ENCODE measurements at regions not wholly inside any gene's neighbourhood (a gene's known extent, or its start where the extent isn't known, plus 50 kb on each side); places are given as distances from the start of the nearest gene placed in this dataset.
"Not testable (repeated sequence)": the region's sequence is repeated elsewhere in the genome, so short reads cannot be mapped to it uniquely, and the experiment has no call there.

DNA sequence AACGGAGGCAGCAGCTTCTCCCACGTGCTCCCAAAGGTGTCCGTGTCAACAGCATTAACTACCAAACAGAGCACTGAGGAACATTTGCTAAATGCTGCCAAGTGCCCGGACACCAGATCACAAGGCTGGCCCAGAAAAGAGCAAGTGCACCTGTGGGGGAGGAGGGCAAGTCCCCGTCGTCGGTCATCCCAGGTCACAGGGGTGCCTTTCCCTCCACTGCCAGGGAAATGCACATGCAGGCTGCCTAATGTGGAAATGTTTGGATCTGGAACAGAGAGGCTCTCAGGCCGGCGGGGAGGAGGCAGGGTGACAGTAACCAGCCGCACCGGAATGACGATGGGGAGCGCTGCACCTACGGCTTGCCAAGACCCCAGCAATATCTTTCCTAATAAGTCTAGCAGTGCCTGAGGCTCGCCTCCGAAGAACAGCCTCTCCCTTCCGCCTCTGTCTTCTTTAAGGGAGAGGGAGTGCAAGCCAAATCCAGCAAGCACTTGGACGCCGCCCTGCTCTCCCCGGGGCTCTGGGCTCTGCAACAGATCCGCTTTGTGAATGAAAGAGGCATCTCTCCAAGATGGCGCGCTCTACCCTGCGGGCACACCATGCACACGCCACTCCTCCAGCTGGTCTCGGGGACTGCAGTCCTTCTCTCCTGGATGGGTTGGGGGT lies 206.3 kb upstream of the IRF2BP2 start:
- DNase-seq (ENCODE audit: low spot score in 2 of 2) = peak; percentile 79 to 96
- H3K27me3 ChIP-seq; H3K4me1 ChIP-seq; H3K36me3 ChIP-seq; H3K9me3 ChIP-seq; intact Hi-C loops (cut with DNase I; ENCODE audit: low total_unique reads): not testable (repeated sequence)
- peak in 2 of 3 donors; percentile 34 to 39 for TF ChIP-seq POLR2AphosphoS5 (IDR thresholded peaks at IDR 0.05)
- H3K27ac ChIP-seq = peak overlapping the region; percentile 83 to 88
- peak overlapping the region in 1 of 3 donors; percentile 22 for H3K4me3 ChIP-seq

DNA sequence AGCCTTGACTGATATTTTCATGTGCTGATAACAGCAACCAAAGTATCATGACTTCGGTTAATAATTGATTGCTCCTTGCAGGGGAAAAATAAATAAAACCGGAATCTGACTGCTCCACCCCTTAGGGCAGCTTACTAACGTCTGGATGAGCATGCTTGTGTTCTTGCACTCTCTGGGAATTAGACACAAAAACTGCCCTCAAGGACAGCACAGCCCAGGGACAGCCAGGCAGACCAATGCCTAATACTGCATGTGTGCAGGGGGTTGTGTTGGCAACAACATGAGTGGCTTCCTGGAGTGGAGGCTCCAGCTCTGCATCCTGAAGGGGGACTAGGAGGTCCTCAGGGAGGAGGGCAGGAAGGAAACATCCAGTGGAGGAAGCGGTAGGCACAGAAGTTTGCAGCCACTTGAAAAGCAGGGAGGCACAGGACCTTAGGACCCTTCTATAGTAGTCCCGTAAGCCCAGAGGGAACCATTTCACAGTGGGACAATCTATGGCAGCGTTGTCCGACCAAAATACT lies 205.4 kb upstream of the IRF2BP2 start:
- H3K9me3 ChIP-seq; H3K27ac ChIP-seq; H3K4me1 ChIP-seq; H3K27me3 ChIP-seq; H3K4me3 ChIP-seq; DNase-seq (ENCODE audit: low spot score in 2 of 2); intact Hi-C loops (cut with DNase I; ENCODE audit: low total_unique reads); H3K36me3 ChIP-seq: not testable (repeated sequence)

DNA sequence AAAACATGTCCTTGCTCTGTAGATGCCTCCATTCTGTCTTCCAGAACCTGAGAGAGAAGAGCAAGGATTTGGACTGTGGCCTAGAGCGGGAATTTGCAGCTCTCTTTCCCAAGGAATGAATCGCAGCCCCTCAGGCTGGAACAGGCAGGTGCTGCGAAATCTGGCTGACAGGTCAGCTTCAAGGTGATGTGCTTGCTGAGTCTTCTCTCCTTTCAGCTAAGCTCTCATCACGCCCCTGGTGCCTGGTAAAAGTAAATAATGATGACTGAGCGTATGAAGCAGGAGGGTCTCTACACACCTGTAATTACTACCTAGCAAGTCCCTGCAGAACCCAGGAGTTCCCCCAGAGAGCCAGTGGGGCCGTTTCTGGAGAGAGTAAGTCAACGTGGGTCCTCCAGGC lies 204.3 kb upstream of the IRF2BP2 start:
- not testable (repeated sequence) for H3K36me3 ChIP-seq, H3K27ac ChIP-seq

DNA sequence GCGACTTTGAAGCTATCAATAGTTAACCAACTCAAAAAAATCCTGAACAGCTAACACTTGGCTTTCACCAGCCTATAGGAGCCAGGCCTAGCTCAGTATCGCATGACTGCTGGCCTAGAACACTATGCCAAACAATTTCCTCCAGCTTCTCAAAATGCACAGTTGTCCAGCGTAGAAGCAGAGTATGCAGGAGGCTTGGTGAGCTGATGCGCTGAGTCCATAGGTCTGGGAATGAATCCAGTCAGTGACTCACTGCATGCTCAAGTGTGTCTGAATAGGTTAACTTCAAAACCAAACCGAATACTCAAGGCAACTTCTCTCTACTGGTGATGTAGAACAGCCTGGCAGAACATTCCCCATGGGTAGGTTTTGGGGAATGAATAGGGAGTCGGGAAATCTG lies 201.8 kb upstream of the IRF2BP2 start:
- H3K27ac ChIP-seq; intact Hi-C loops (cut with DNase I; ENCODE audit: low total_unique reads); DNase-seq (ENCODE audit: low spot score in 2 of 2): not testable (repeated sequence)

More for the DNA sequence above, 204.3 kb upstream of the IRF2BP2 start:
- intact Hi-C loops (cut with DNase I; ENCODE audit: low total_unique reads); H3K4me3 ChIP-seq; H3K27me3 ChIP-seq; DNase-seq (ENCODE audit: low spot score in 2 of 2); H3K4me1 ChIP-seq; H3K9me3 ChIP-seq: not testable (repeated sequence)

DNA sequence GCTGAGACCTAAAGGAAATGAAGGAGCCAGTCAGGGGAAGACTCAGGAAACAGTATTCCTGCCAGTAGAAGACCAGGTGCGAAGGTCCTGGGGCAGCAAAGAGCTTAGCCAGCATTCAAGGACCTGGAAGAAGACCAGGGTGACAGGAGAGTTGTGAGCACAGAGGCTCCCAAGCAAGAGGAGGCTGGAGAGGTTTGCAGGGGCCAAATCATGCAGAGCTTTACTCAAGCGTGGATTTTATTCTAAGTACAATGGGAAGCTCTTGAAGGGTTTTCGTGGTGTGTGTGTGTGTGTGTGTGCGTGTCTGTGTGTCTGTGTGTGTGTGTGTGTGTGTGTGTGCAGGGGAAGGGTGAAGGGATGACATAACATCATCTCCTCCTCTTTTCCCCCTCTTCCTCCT lies 200.7 kb upstream of the IRF2BP2 start:
- H3K27me3 ChIP-seq; DNase-seq (ENCODE audit: low spot score in 2 of 2); H3K4me3 ChIP-seq; H3K9me3 ChIP-seq; H3K36me3 ChIP-seq; H3K4me1 ChIP-seq; H3K27ac ChIP-seq; intact Hi-C loops (cut with DNase I; ENCODE audit: low total_unique reads): not testable (repeated sequence)

More for the DNA sequence above, 201.8 kb upstream of the IRF2BP2 start:
- H3K27me3 ChIP-seq, H3K4me3 ChIP-seq, H3K36me3 ChIP-seq, H3K9me3 ChIP-seq, H3K4me1 ChIP-seq: not testable (repeated sequence)

DNA sequence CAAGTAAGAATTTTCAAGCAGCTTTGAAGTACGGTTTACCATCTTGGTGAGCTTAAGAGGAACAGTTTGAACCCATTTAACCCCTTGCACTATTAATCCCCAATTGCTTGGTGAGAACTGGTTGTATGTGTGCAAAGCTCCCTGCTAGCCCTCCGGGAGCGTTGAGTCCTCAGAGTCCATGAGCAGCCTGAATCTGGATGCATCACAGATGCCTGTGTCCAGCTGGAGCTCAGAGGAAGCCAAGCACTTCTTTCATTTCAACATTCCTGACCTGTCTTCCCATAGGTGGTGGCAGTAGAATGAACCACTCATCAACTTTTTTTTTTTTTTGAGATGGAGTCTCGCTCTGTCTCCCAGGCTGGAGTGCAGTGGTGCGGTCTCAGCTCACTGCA lies 199.9 kb upstream of the IRF2BP2 start:
- peak overlapping the region; percentile 50 for H3K27ac ChIP-seq
- H3K27me3 ChIP-seq; H3K36me3 ChIP-seq; H3K9me3 ChIP-seq; intact Hi-C loops (cut with DNase I; ENCODE audit: low total_unique reads); H3K4me3 ChIP-seq; H3K4me1 ChIP-seq: not testable (repeated sequence)
- peak in 1 of 2 donors; percentile 13 for DNase-seq (ENCODE audit: low spot score in 2 of 2)

DNA sequence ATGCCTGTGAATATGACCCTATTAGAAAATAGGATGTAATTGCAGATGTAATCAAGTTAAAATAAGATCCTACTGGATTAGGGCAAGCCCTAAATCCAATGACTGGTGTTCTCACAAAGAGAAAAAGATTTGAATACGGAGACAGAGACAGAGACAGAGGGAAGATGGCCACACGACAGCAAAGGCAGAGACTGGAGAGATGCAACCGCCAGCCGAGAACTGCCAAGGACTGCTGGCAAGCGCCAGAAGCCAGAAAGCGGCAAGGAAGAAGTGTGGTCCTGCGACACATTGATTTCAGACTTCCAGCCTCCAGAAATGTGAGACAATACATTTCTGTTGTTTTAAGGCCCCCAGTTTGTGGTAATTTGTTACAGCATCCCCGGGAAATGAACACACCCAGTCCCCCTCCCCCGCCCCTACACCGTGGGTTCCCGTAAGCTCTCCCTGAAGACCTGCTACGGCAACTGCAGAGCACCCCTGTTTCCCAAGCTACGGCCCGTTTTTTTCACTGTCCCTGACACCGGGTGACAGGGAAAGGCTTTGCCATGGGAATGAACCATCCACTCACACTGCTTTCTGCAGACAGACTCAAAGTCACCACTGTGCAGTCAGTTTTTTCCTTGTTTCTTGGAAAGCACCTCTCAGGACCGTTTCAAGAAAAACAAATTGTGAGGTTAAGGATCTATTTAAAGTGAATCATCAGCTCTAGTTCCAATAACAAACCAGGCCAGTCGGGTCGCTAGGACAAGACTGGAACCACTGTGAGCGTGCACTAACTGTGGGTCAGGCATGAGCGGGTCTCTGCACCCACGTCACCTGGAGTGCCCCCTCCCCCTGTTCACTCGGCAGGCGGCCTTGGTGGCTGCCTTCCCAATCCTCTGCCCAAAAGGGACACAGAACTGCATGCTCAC lies 199.2 kb upstream of the IRF2BP2 start:
- H3K9me3 ChIP-seq; H3K36me3 ChIP-seq; H3K4me3 ChIP-seq; H3K4me1 ChIP-seq; H3K27me3 ChIP-seq; intact Hi-C loops (cut with DNase I; ENCODE audit: low total_unique reads): not testable (repeated sequence)
- peak in 1 of 2 donors; percentile 33 for DNase-seq (ENCODE audit: low spot score in 2 of 2)
- peak overlapping the region; percentile 50 for H3K27ac ChIP-seq

DNA sequence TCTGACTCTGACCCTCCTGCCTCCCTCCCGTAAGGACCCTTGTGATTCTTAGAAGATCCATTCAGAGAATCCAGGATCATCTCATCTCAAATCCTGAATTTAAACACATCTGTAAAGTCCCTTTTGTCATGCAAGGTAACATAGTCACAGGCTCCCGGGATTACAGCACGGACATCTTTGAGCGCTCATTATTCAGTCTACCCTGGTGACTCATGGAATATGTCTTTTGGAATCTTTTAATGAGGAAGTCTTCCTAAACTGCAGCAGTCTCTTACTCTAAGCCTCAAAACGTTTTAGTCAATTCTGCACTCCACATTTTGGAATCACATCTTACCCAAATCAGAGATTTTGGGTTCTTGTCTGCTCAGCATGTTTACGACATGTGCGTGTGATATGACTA lies 198.5 kb upstream of the IRF2BP2 start:
- H3K4me1 ChIP-seq; H3K27me3 ChIP-seq; DNase-seq (ENCODE audit: low spot score in 2 of 2); H3K27ac ChIP-seq; intact Hi-C loops (cut with DNase I; ENCODE audit: low total_unique reads); H3K4me3 ChIP-seq; H3K36me3 ChIP-seq; H3K9me3 ChIP-seq: not testable (repeated sequence)

DNA sequence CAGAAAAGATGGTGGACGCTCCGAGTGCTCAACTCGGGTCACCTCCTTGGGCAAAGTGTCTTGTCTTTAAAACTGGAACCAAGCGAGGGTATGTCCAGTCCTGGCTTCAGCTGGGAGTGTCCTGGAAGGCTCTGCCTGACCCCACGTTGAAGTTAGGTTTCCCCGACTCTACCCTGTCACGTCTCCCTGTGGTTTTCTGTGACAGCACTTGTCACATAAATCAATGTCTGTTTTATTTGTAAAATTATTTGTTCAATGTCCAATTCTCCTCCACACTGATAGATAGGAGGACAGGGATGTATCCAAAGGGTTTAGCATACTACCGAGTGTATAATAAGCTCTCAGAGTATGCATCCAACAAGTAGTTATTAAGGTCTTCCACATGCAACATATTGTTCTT lies 197.7 kb upstream of the IRF2BP2 start:
- intact Hi-C loops (cut with DNase I; ENCODE audit: low total_unique reads); DNase-seq (ENCODE audit: low spot score in 2 of 2); H3K36me3 ChIP-seq; H3K9me3 ChIP-seq; H3K4me1 ChIP-seq; H3K4me3 ChIP-seq; H3K27me3 ChIP-seq; H3K27ac ChIP-seq: not testable (repeated sequence)

DNA sequence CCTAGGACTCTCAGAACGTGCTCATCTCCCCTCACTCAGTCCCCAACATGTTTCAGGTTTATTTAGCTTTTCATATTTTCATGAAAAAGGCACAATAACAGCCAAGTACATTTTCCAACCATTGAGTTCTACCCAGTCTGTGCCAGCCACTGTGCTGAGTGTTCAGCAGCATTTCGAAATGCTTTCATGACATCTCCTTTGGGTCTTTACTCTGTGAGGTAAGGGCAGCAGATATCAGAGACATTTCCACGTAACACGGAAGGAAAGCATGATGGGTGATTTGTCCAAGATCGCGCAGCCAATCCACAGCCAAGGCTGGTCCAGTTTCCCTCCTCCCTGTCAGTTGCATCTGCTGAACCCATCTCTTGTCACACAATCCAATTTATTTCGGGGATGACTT lies 192.6 kb upstream of the IRF2BP2 start:
- intact Hi-C loops (cut with DNase I; ENCODE audit: low total_unique reads); H3K9me3 ChIP-seq; H3K36me3 ChIP-seq; H3K4me3 ChIP-seq; DNase-seq (ENCODE audit: low spot score in 2 of 2); H3K27me3 ChIP-seq; H3K27ac ChIP-seq; H3K4me1 ChIP-seq: not testable (repeated sequence)

DNA sequence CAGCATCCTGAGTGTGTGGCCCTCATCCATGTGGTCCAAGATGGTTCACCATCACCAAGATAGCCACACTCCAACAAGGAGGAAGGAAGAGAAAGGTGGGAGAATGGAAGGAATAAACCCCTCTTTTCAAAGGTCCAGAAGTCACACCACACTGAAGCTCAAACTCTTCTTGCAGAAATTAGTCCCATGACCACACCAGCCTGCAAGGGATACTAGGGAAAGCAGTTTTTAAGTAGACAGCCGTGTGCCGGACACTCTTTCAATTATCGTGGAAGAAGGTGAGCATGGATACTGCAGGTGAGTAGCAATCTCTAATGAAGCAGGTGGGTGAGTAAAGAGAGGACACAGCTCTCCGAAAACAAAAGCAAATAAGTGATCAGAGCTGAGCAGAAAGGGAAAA lies 191.7 kb upstream of the IRF2BP2 start:
- H3K4me3 ChIP-seq; intact Hi-C loops (cut with DNase I; ENCODE audit: low total_unique reads); DNase-seq (ENCODE audit: low spot score in 2 of 2); H3K36me3 ChIP-seq; H3K27me3 ChIP-seq; H3K4me1 ChIP-seq; H3K9me3 ChIP-seq; H3K27ac ChIP-seq: not testable (repeated sequence)

DNA sequence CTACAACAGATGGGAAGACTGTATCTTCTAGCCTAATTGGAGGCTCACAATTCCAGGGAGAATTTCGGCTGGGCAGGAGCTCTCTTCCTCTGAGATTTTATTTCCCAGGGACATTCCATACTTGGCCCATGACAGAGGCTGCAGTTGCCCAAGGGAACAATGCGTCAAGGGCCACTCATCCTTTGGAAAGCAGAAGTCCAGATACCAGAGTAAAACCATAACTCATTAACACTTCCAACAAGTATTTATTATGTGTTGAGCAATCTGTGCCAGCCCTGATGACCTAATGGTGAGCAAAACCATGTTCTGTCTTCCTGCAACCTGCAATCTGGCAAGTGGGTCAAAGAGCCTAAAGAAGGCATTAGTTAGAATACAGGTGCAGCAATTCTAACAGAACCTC lies 191.2 kb upstream of the IRF2BP2 start:
- H3K9me3 ChIP-seq; H3K36me3 ChIP-seq; H3K27me3 ChIP-seq; DNase-seq (ENCODE audit: low spot score in 2 of 2); H3K4me1 ChIP-seq; H3K27ac ChIP-seq; intact Hi-C loops (cut with DNase I; ENCODE audit: low total_unique reads); H3K4me3 ChIP-seq: not testable (repeated sequence)

DNA sequence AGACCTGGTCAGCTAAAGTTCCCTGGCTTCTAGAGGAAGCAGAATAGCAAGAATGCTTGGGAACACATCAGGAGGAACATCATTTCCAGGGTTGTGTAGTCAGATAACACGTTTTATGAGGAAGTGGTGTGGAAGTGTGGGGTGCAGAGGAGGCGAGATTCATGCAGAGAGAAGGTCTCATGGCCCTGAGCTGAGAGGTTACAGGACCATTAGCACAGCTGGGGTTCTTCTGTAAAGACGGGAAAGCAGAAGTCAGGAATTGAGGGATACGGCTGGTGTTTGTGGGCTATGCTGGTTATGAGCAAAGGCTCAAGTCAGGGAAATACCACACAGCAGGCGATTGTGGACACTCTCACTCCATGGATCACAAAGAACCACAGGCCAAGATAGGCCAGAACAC lies 190.6 kb upstream of the IRF2BP2 start:
- not testable (repeated sequence) for H3K36me3 ChIP-seq

More for the DNA sequence above, 190.6 kb upstream of the IRF2BP2 start:
- intact Hi-C loops (cut with DNase I; ENCODE audit: low total_unique reads); H3K27ac ChIP-seq; H3K9me3 ChIP-seq; H3K4me3 ChIP-seq; H3K4me1 ChIP-seq; H3K27me3 ChIP-seq: not testable (repeated sequence)
- peak in 1 of 2 donors; percentile 5 for DNase-seq (ENCODE audit: low spot score in 2 of 2)

Data from breast epithelium (tissue), 4 donors.